H9 (cell line): ENCODE measurements at regions not wholly inside any gene's neighbourhood (a gene's known extent, or its start where the extent isn't known, plus 50 kb on each side); places are given as distances from the start of the nearest gene placed in this dataset.

ENCODE experiments used
- DNase-seq: peaks from one replicate; pipeline ENCODE4 v3.0.0-alpha.2; 2017
- H2AFZ ChIP-seq: one replicate; pipeline ENCODE4 v1.6.1; 2013; ENCODE audit warnings: mild to moderate bottlenecking, low read length, control low read depth, moderate library complexity
- H2AK5ac ChIP-seq: 2 replicates; pipeline ENCODE4 v1.6.1; 2013; ENCODE audit warnings: low read length, control low read depth, mixed read lengths; ENCODE audit not compliant: insufficient read length
- H2BK120ac ChIP-seq: one replicate; pipeline ENCODE4 v1.6.1; 2013; ENCODE audit warnings: low read depth, mild to moderate bottlenecking, low read length, control low read depth, inconsistent platforms; ENCODE audit not compliant: poor library complexity, severe bottlenecking
- H2BK12ac ChIP-seq: 2 replicates; pipeline ENCODE4 v1.6.1; 2013; ENCODE audit warnings: low read length, control low read depth, mixed read lengths, low read depth; ENCODE audit not compliant: insufficient read length
- H2BK15ac ChIP-seq: 2 replicates; pipeline ENCODE4 v1.6.1; 2013; ENCODE audit warnings: low read depth, low read length, control low read depth
- H2BK20ac ChIP-seq: one replicate; pipeline ENCODE4 v1.6.1; 2013; ENCODE audit warnings: low read depth, mild to moderate bottlenecking, low read length, control low read depth, inconsistent platforms; ENCODE audit not compliant: poor library complexity, severe bottlenecking
- H2BK5ac ChIP-seq: 2 replicates; pipeline ENCODE4 v1.6.1; 2013; ENCODE audit warnings: low read length, control low read depth, mixed read lengths; ENCODE audit not compliant: insufficient read length
- H3K14ac ChIP-seq: 2 replicates; pipeline ENCODE4 v1.6.1; 2013; ENCODE audit warnings: low read length, control low read depth; ENCODE audit not compliant: insufficient read depth
- H3K18ac ChIP-seq: 2 replicates; pipeline ENCODE4 v1.6.1; 2013; ENCODE audit warnings: low read depth, mild to moderate bottlenecking, mixed read lengths, low read length, control low read depth; ENCODE audit not compliant: insufficient read length
- H3K23ac ChIP-seq: 2 replicates; pipeline ENCODE4 v1.6.1; 2013; ENCODE audit warnings: low read length, control low read depth, mixed read lengths, low read depth; ENCODE audit not compliant: insufficient read length
- H3K23me2 ChIP-seq: 2 replicates; pipeline ENCODE4 v1.6.1; 2013; ENCODE audit warnings: low read depth, mild to moderate bottlenecking, mixed read lengths, low read length, control low read depth; ENCODE audit not compliant: insufficient read length, poor library complexity, severe bottlenecking
- H3K27ac ChIP-seq: 2 replicates; pipeline ENCODE4 v1.5.1; 2013; ENCODE audit warnings: low read length, control low read depth, mixed read lengths, low read depth; ENCODE audit not compliant: insufficient read length
- H3K27me3 ChIP-seq: 2 replicates; pipeline ENCODE4 v1.6.1; 2013; ENCODE audit warnings: low read length, control low read depth, inconsistent platforms; ENCODE audit not compliant: insufficient read depth
- H3K4ac ChIP-seq: 2 replicates; pipeline ENCODE4 v1.6.1; 2013; ENCODE audit warnings: low read depth, mild to moderate bottlenecking, control low read depth, inconsistent platforms, low read length, moderate library complexity
- H3K4me1 ChIP-seq: 2 replicates; pipeline ENCODE4 v1.6.1; 2013; ENCODE audit warnings: low read length, control low read depth, inconsistent platforms; ENCODE audit not compliant: insufficient read depth
- H3K4me2 ChIP-seq: 2 replicates; pipeline ENCODE4 v1.6.1; 2013; ENCODE audit warnings: low read length, control low read depth, mixed read lengths; ENCODE audit not compliant: insufficient read length, insufficient read depth
- H3K56ac ChIP-seq: 2 replicates; pipeline ENCODE4 v1.6.1; 2013; ENCODE audit warnings: low read depth, mild to moderate bottlenecking, mixed read lengths, low read length, control low read depth; ENCODE audit not compliant: insufficient read length
- H3K79me1 ChIP-seq: 2 replicates; pipeline ENCODE4 v1.6.1; 2013; ENCODE audit warnings: low read depth, mild to moderate bottlenecking, moderate library complexity, low read length, control low read depth, inconsistent platforms; ENCODE audit not compliant: insufficient read depth, poor library complexity, severe bottlenecking
- H3K79me2 ChIP-seq: 2 replicates; pipeline ENCODE4 v1.6.1; 2013; ENCODE audit warnings: low read length, control low read depth, inconsistent platforms; ENCODE audit not compliant: insufficient read depth
- H3K9ac ChIP-seq: 2 replicates; pipeline ENCODE4 v1.6.1; 2013; ENCODE audit warnings: low read length, control low read depth, mixed read lengths; ENCODE audit not compliant: insufficient read length; ENCODE audit errors: extremely low read depth
- H3K9me3 ChIP-seq: one replicate; pipeline ENCODE4 v1.6.1; 2013; ENCODE audit warnings: low read depth, low read length, inconsistent platforms; ENCODE audit not compliant: control insufficient read depth
- H3T11ph ChIP-seq: one replicate; pipeline ENCODE4 v1.6.1; 2013; ENCODE audit warnings: mild to moderate bottlenecking, low read length, control low read depth, inconsistent platforms
- H4K20me1 ChIP-seq: one replicate; pipeline ENCODE4 v1.6.1; 2013; ENCODE audit not compliant: control insufficient read depth, insufficient read length, insufficient read depth
- H4K5ac ChIP-seq: 2 replicates; pipeline ENCODE4 v1.6.1; 2013; ENCODE audit warnings: low read depth, mild to moderate bottlenecking, mixed read lengths, low read length, control low read depth; ENCODE audit not compliant: insufficient read length
- H4K8ac ChIP-seq: replicated peaks from 2 replicates; pipeline ENCODE4 v1.6.1; 2013; ENCODE audit warnings: low read length, control low read depth, mixed read lengths, low read depth; ENCODE audit not compliant: insufficient read length
- H4K91ac ChIP-seq: 2 replicates; pipeline ENCODE4 v1.6.1; 2013; ENCODE audit warnings: low read depth, mild to moderate bottlenecking, moderate library complexity, mixed read lengths, low read length, control low read depth; ENCODE audit not compliant: insufficient read length
- H3K27ac Mint-ChIP-seq, 3 experiments: 2 replicates in 2 of 3; 3 replicates in 1 of 3; pipeline ENCODE4 v1.8.0; 2020 to 2021; ENCODE audit warnings: mixed read lengths in 3 of 3, mild to moderate bottlenecking in 1 of 3, moderate library complexity in 1 of 3
- H3K27me3 Mint-ChIP-seq: 2 replicates; pipeline ENCODE4 v1.8.0; 2021; ENCODE audit warnings: low read depth, mild to moderate bottlenecking, moderate library complexity, mixed read lengths
- H3K36me3 Mint-ChIP-seq, 3 experiments: 2 replicates in 2 of 3; 3 replicates in 1 of 3; pipeline ENCODE4 v1.8.0; 2020 to 2021; ENCODE audit warnings: low read depth in 3 of 3, mixed read lengths in 3 of 3; ENCODE audit not compliant: insufficient read depth in 1 of 3
- H3K4me1 Mint-ChIP-seq, 2 experiments: 2 replicates each; pipeline ENCODE4 v1.8.0; 2020; ENCODE audit warnings: mixed read lengths in 2 of 2
- H3K4me3 Mint-ChIP-seq, 2 experiments: 2 replicates in 1 of 2; 3 replicates in 1 of 2; pipeline ENCODE4 v1.8.0; 2020 to 2021; ENCODE audit warnings: mild to moderate bottlenecking in 2 of 2, mixed read lengths in 2 of 2, moderate library complexity in 1 of 2
- H3K9me3 Mint-ChIP-seq, 2 experiments: 2 replicates in 1 of 2; 3 replicates in 1 of 2; pipeline ENCODE4 v1.8.0; 2020; ENCODE audit warnings: mild to moderate bottlenecking in 2 of 2, mixed read lengths in 2 of 2, moderate library complexity in 1 of 2
- WGBS: extraction: QIAGEN DNeasy Blood & Tissue Kit; methylation state at CpG from one replicate; pipeline ENCODE4 v1.1.7; 2013; ENCODE audit warnings: missing lambda C conversion rate, low lambda C conversion rate, mixed read lengths; ENCODE audit not compliant: insufficient read length; ENCODE audit errors: extremely low coverage; 5-methylcytosine and 5-hydroxymethylcytosine counted together
- TF ChIP-seq, protein P1 (sequence below): fragments of 200-600 bp; sonication (generic); conservative IDR thresholded peaks from 3 replicates; pipeline ENCODE4 v1.8.0; 2021; ENCODE audit warnings: antibody characterized with exemption, mild to moderate bottlenecking

DNA sequence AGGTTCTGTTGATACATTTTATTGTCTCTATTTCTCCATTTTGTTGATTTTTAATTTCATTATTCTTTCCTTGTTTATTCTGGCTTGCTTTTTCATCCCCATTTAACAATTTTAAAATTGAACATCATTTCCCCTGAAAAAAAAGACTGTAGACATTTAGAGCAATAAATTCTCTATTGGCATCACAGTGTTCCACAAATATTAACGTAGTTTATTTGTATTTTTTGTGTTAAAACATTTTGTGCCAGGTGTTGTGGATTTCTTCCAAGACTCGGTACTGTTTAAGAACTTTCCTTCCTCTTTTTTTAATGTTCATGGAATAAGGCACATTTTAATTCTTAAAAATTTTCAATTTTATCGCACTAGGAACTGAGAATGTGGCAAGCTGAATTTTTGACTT lies 156.1 kb upstream of the NPY start:
- no peak overlapping the region for H3T11ph ChIP-seq
- no peak for DNase-seq
- H3K4ac ChIP-seq, result no peak overlapping the region
- H3K79me2 ChIP-seq, result no peaks in the 10 kb centered on the region
- H3K9me3 ChIP-seq, result no peaks in the 10 kb centered on the region
- no peak overlapping the region for H3K56ac ChIP-seq
- no peak overlapping the region for H2AFZ ChIP-seq
- no peaks in the 10 kb centered on the region for H4K20me1 ChIP-seq
- no peak overlapping the region for H2AK5ac ChIP-seq
- H3K79me1 ChIP-seq, result no peaks in the 10 kb centered on the region
- Mint-ChIP-seq H3K27ac (no peak overlapping the region), H3K4me1 (no peaks in the 10 kb centered on the region), H3K27me3 (peaks cover 2% of the 10 kb centered on the region; the same call in 1 of the 2 replicates), H3K36me3 (no peaks in the 10 kb centered on the region), H3K4me3 (no peak overlapping the region), H3K9me3 (no peaks in the 10 kb centered on the region)
- no peaks in the 10 kb centered on the region for H3K23me2 ChIP-seq
- no peak overlapping the region for H2BK5ac ChIP-seq
- H4K5ac ChIP-seq, result no peak overlapping the region
- no peaks in the 10 kb centered on the region for H3K4me1 ChIP-seq
- WGBS, result no CpG with 5 or more reads among the region's 3 CpGs
- TF ChIP-seq, protein P1, sequence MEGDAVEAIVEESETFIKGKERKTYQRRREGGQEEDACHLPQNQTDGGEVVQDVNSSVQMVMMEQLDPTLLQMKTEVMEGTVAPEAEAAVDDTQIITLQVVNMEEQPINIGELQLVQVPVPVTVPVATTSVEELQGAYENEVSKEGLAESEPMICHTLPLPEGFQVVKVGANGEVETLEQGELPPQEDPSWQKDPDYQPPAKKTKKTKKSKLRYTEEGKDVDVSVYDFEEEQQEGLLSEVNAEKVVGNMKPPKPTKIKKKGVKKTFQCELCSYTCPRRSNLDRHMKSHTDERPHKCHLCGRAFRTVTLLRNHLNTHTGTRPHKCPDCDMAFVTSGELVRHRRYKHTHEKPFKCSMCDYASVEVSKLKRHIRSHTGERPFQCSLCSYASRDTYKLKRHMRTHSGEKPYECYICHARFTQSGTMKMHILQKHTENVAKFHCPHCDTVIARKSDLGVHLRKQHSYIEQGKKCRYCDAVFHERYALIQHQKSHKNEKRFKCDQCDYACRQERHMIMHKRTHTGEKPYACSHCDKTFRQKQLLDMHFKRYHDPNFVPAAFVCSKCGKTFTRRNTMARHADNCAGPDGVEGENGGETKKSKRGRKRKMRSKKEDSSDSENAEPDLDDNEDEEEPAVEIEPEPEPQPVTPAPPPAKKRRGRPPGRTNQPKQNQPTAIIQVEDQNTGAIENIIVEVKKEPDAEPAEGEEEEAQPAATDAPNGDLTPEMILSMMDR, result no peak
- no peak overlapping the region for H2BK15ac ChIP-seq
- no peak overlapping the region for H4K91ac ChIP-seq
- no peak overlapping the region for H3K9ac ChIP-seq
- no peaks in the 10 kb centered on the region for H3K27me3 ChIP-seq
- H4K8ac ChIP-seq, result no peak overlapping the region
- no peak overlapping the region for H2BK120ac ChIP-seq
- no peak overlapping the region for H2BK20ac ChIP-seq
- H3K4me2 ChIP-seq, result no peak overlapping the region
- no peak overlapping the region for H3K14ac ChIP-seq
- no peak overlapping the region for H3K23ac ChIP-seq
- no peak overlapping the region for H3K27ac ChIP-seq
- no peak overlapping the region for H2BK12ac ChIP-seq
- no peak overlapping the region for H3K18ac ChIP-seq
